ENCODE measurements at regions not wholly inside any gene's neighbourhood (a gene's known extent, or its start where the extent isn't known, plus 50 kb on each side); places are given as distances from the start of the nearest gene placed in this dataset.

- no peaks in the 10 kb centered on the region for H3K27me3 ChIP-seq (ENCODE audit: control insufficient read depth, insufficient read depth, low read length)
- CTCF ChIA-PET, result interaction anchor here (1.2 kb wide), 1 partner anchor 157 kb away, joined by 4 read pairs; no protein-coding TSS in a partner anchor
Observed at GRCh38 chr7:46080595-46081159, 159.6 kb upstream of the IGFBP3 start.

GRCh38 chr7:46079421-46079820 is 158.3 kb upstream of the IGFBP3 start:
- POLR2A ChIA-PET, result no interaction called here
- TF ChIP-seq CTCF (IDR thresholded peaks at IDR 0.05; ENCODE audit: low read depth, low read length), result no peak
- DNase-seq (ENCODE audit: low read depth, low spot score), result no peak
- Histone ChIP-seq H3K9me3 (ENCODE audit: control insufficient read depth, insufficient read depth, low read length) (no peaks in the 10 kb centered on the region), H3K4me3 (ENCODE audit: low read depth, low read length) (no peak overlapping the region), H3K27me3 (ENCODE audit: control insufficient read depth, insufficient read depth, low read length) (no peaks in the 10 kb centered on the region), H3K27ac (ENCODE audit: low read depth, low read length) (no peak overlapping the region)
- CTCF ChIA-PET, result interaction anchor here (0.7 kb wide), 1 partner anchor 30 kb away, joined by 3 read pairs; no protein-coding TSS in a partner anchor

More at GRCh38 chr7:46080595-46081159, 159.6 kb upstream of the IGFBP3 start:
- Histone ChIP-seq H3K27ac (ENCODE audit: low read depth, low read length) (no peak overlapping the region), H3K9me3 (ENCODE audit: control insufficient read depth, insufficient read depth, low read length) (no peaks in the 10 kb centered on the region), H3K4me3 (ENCODE audit: low read depth, low read length) (no peak overlapping the region)
- no peak for TF ChIP-seq CTCF (IDR thresholded peaks at IDR 0.05; ENCODE audit: low read depth, low read length)
- DNase-seq (ENCODE audit: low read depth, low spot score), result no peak
- POLR2A ChIA-PET, result no interaction called here

GRCh38 chr7:46076527-46076926 is 155.5 kb upstream of the IGFBP3 start:
- POLR2A ChIA-PET, result no interaction called here
- Histone ChIP-seq H3K4me3 (ENCODE audit: low read depth, low read length) (no peak overlapping the region), H3K27me3 (ENCODE audit: control insufficient read depth, insufficient read depth, low read length) (no peaks in the 10 kb centered on the region), H3K9me3 (ENCODE audit: control insufficient read depth, insufficient read depth, low read length) (no peaks in the 10 kb centered on the region), H3K27ac (ENCODE audit: low read depth, low read length) (no peak overlapping the region)
- CTCF ChIA-PET, result no interaction called here
- DNase-seq (ENCODE audit: low read depth, low spot score), result no peak
- no peak for TF ChIP-seq CTCF (IDR thresholded peaks at IDR 0.05; ENCODE audit: low read depth, low read length)

GRCh38 chr7:46072722-46073121 is 151.7 kb upstream of the IGFBP3 start:
- POLR2A ChIA-PET, result no interaction called here
- TF ChIP-seq CTCF (IDR thresholded peaks at IDR 0.05; ENCODE audit: low read depth, low read length), result no peak
- Histone ChIP-seq H3K4me3 (ENCODE audit: low read depth, low read length) (no peak overlapping the region), H3K27ac (ENCODE audit: low read depth, low read length) (no peak overlapping the region), H3K9me3 (ENCODE audit: control insufficient read depth, insufficient read depth, low read length) (no peaks in the 10 kb centered on the region), H3K27me3 (ENCODE audit: control insufficient read depth, insufficient read depth, low read length) (no peaks in the 10 kb centered on the region)
- CTCF ChIA-PET, result no interaction called here
- no peak for DNase-seq (ENCODE audit: low read depth, low spot score)

GRCh38 chr7:46071601-46072000 is 150.5 kb upstream of the IGFBP3 start:
- Histone ChIP-seq H3K27me3 (ENCODE audit: control insufficient read depth, insufficient read depth, low read length) (no peaks in the 10 kb centered on the region), H3K4me3 (ENCODE audit: low read depth, low read length) (no peak overlapping the region), H3K9me3 (ENCODE audit: control insufficient read depth, insufficient read depth, low read length) (no peaks in the 10 kb centered on the region), H3K27ac (ENCODE audit: low read depth, low read length) (no peak overlapping the region)
- DNase-seq (ENCODE audit: low read depth, low spot score), result no peak
- ChIA-PET CTCF (no interaction called here), POLR2A (no interaction called here)
- no peak for TF ChIP-seq CTCF (IDR thresholded peaks at IDR 0.05; ENCODE audit: low read depth, low read length)
